GM21423 (cell line): ENCODE measurements at regions not wholly inside any gene's neighbourhood (a gene's known extent, or its start where the extent isn't known, plus 50 kb on each side); places are given as distances from the start of the nearest gene placed in this dataset.
"Not testable (repeated sequence)": the region's sequence is repeated elsewhere in the genome, so short reads cannot be mapped to it uniquely, and the experiment has no call there.

ENCODE experiments used
- ATAC-seq: cut with Tn5 transposase; IDR thresholded peaks from one replicate; pipeline ENCODE4 v1.9.1; 2021; ENCODE audit warnings: mild to moderate bottlenecking, moderate library complexity; ENCODE audit not compliant: unreplicated experiment

DNA sequence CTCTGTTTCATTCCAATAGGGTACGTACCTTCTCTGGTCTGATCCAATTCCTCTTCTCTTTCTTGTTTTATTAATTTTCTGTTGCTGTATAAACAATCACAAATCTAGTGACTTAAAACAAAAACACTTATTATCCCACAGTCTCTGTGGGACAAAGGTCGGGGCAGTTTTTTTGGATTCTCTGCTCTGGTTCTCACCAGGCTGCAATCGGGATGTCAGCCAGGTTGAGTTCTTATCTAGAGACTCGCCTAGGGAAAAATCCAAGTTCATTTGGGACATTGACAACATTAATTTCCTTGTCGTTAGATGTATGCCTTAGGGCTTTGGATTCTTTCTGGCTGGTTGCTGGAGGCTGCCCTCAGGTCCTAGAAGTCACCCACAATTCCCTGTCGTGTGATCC is 430.5 kb upstream of the RORB start:
- no peak for ATAC-seq

DNA sequence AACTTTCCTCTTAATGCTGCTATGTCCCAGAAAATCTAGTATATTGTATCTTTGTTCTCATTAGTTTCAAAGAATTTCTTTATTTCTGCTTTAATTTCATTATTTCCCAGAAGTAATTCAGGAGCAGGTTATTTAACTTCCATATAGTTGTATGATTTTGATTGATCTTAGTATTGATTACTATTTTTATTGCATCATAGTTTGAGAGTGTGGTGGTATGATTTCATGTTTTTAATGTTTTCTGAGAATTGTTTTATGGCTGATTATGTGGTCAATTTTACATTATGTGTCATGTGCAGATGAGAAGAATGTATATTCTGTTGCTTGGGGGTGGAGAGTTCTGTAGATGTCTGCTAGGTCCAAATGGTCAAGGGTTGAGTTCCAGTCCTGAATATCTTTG is 425.6 kb upstream of the RORB start:
- ATAC-seq = no peak

DNA sequence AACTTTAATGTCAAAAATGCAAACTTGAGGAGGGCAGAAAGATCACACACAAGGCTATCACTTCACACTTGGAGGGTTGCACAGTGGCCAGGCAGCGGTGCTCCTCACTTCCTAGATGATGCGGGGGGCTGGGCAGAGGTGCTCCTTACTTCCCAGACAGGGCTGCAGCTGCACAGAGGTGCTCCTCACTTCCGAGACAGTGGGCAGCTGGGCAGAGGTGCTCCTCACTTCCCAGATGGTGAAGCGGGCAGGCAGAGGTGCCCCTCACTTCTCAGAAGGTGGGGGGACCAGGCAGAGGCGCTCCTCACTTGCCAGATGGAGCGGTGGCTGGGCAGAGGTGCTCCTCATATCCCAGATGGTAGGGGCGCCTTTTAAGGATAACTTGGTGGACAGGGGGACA is 423.2 kb upstream of the RORB start:
- no peak for ATAC-seq

DNA sequence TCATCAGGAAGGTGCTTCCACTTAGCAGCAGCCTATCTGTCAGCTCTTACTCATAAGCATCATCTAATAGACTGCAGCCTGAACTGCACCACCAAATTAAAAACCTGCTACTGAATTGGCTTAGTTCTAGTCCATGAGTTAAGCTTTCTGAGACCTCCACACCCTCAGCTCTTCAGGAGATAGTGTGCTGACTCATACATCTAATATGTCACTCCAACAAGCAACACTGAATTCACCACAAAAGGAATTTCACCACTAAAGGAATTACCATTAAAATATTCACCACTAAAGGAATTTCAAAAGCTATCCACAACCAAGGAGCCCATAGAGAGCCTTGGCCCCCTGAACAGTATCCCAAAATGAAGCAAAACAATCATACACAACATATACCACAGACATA is 418.5 kb upstream of the RORB start:
- ATAC-seq = no peak

DNA sequence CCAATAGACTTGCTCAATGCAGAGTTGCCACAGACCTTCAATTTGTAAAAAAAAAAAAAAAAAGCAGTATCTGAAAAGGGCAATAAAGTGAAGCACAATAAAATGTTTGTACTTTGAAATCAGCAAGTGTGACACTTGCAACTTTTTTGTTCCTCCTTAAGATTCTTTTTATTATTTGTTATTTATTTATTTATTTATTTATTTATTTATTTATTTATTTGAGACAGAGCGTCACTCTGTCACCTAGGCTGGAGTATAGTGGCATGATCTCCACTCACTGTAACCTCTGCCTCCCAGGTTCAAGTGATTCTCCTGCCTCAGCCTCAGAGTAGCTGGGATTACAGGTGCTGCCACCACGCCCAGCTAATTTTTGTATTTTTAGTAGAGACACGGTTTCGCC is 416.5 kb upstream of the RORB start:
- ATAC-seq = not testable (repeated sequence)

DNA sequence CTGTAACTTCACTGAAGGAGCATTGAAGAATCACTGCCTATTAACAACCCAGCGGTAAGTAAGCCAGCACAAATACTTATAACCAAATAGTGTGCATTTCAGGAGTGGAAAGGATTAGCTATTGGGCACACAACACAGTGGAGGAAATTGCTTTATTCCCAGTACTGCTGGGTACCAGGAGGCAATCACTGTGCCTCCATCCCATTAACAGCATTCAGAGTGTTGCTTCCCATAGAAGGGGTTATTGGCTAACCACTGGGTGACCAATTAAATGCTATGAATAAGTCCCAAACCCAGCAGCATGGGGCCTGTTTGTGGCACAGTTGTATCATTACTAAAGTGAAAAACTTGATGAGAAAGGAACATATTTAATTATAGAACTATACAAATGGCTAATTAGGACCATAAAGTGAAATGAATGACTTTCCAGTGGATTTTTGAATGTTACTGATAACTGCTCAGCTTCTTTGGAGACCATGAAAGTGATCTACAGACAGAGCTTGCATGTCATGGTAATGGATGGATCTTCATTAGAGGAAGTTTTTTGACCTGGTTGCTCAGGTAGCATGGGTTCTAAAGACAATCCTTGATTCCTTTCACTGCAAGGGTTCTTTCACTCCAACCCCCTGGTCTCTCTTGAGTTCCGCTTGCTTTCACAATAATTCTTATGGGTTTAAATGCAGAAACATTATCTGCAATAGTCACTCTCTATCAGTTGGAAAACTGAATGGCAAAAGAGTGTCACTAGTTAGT is 413.3 kb upstream of the RORB start:
- no peak for ATAC-seq

DNA sequence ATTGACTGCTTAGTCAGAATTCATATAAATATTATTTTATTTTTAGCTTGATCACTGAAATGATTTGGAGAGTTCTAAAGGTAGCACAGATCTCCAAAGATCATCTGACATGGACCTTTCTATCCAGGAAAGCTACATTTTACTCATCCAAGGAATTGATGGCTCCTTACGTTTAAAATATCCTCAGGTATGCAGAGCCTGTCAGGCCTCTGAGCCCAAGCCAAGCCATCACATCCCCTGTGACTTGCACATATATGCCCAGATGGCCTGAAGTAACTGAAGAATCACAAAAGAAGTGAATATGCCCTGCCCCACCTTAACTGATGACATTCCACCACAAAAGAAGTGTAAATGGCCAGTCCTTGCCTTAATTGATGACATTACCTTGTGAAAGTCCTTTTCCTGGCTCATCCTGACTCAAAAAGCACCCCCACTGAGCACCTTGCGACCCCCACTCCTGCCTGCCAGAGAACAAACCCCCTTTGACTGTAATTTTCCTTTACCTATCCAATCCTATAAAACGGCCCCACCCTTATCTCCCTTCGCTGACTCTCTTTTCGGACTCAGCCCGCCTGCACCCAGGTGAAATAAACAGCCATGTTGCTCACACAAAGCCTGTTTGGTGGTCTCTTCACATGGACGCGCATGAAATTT is 411.6 kb upstream of the RORB start:
- ATAC-seq = not testable (repeated sequence)

DNA sequence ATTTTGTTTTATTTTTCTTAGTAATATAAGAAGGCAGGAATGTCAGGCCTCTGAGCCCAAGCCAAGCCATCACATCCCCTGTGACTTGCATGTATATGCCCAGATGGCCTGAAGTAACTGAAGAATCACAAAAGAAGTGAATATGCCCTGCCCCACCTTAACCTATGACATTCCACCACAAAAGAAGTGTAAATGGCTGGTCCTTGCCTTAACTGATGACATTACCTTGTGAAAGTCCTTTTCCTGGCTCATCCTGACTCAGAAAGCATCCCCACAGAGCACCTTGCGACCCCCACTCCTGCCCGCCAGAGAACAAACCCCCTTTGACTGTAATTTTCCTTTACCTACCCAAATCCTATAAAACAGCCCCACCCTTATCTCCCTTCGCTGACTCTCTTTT is 406.2 kb upstream of the RORB start:
- not testable (repeated sequence) for ATAC-seq

DNA sequence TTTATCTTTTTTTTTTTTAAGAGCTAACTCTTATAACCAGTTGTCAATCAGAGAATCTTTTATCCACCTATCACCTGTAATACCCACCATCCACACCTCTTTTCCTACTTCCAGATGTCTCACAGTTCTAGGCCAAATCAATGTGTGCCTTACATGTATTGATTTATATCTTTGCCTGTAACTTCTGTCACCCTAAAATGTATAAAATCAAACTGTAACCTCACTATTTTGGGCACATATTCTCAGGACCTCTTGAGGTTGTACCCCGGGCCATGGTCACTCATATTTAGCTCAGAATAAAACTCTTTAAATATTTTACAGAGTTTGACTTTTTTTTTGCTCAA is 404.7 kb upstream of the RORB start:
- no peak for ATAC-seq

DNA sequence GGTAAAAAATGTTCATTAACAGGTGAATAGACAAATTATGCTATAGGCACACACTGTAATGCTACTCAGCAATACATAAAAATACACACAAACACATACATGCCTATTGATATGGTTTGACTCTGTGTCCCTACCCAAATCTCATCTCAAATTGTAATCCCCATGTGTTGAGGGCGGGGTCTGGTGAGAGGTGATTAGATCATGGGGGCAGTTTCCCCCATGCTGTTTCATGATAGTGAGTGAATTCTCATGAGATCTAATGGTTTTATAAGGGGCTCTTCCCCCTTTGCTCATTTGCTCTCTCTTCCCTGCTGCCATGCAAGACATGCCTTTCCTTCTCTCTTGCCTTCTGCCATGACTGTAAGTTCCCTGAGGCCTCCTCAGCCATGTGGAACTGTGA is 403.1 kb upstream of the RORB start:
- ATAC-seq = not testable (repeated sequence)

DNA sequence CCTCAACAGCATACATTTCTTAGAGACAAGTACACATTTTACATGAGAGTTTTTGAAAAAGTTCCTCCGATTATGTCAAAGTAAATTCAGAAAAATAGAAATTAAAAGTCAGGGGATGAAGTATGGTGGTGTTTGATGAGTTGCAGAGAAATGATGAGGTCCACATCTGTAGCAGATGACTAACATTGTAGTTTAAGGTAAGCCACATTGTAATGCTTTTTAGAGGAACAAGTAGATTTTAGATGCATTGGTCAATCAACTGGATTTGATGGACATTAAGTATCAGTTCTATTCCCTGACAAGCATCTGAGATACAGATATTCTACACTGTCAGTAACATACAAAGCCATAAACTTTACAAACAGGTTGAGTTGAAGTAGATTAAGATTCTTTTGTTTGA is 402.4 kb upstream of the RORB start:
- no peak for ATAC-seq

DNA sequence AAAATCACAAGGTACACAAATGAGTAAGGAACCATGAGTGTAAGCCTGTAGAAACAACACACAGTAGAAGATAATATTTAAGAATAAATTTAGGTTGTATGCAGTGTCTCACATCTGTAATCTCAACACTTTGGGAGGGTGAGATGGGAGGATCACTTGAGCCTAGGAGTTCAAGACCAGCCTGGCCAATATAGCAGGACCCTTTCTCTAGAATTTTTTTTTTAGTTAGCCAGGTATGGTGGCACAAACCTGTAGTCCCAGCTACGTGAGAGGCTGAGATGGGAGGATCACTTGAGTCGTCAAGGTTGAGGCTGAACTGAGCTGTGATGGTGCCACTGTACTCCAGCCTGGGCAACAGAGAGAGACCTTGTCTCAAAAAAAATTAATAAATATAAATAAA is 401.2 kb upstream of the RORB start:
- no peak for ATAC-seq

DNA sequence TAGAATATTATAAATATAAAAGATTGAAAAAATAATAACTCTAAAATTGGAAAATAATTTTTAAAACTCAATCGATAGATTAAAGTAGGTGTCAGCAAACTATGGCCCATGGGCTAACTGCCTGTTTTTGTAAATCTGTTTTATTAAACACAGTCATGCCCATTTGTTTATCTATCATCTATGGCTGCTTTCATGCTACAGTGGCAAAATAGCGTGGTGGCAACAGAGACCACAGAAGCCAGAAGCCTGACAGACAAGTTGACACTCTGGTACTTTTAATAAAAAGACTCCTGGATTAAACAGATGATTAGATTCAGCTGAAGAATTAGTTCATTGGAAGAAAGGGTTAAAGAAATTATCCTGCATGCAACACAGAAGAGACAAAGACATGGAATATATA is 400.7 kb upstream of the RORB start:
- no peak for ATAC-seq

DNA sequence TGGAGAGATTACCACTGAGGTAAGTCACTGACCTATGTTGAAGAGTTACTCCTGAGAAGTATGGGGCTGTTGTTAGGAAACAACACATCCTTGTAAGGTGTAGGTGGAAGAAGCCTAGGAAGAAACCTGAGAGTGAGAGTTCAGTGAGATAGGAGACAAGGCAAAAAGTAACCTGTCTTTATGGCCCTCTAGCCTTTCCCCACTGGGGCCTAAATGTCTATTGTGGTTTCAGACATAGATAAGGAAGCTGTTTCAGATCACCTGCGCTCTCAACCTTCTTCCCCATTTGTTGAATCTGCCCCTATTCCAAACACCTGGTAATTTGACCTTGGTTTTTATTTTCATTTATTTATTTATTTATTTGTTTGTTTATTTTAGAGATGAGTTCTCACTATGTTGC is 397.1 kb upstream of the RORB start:
- no peak for ATAC-seq

DNA sequence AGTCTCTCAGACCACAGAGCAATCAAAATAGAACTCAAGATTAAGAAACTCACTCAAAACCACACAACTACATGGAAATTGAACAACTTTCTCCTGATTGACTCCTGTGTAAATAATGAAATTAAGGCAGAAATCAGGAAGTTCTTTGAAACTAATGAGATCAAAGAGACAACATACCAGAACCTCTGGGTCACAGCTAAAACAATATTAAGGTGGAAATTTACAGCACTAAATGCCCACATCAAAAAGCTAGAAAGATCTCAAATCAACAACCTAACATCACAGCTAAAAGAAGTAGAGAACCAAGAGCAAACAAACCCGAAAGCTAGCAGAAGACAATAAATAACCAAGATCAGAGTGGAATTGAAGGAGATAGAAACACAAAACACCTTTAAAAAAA is 395.0 kb upstream of the RORB start:
- not testable (repeated sequence) for ATAC-seq

DNA sequence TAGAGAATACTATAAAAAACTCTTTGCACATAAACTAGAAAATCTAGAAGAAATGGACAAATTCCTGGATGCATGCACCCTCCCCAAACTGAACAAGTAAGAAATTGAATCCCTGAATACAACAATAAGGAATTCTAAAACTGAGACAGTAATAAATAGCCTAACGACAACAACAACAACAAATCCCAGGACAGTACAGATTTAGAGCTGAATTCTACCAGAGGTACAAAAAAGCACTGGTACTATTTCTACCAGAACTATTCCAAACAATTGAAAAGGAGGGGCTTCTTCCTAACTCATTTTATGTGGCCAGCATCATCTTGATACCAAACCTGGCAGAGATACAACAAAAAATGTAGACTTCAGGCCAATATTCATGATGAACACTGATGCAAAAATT is 394.4 kb upstream of the RORB start:
- no peak for ATAC-seq

DNA sequence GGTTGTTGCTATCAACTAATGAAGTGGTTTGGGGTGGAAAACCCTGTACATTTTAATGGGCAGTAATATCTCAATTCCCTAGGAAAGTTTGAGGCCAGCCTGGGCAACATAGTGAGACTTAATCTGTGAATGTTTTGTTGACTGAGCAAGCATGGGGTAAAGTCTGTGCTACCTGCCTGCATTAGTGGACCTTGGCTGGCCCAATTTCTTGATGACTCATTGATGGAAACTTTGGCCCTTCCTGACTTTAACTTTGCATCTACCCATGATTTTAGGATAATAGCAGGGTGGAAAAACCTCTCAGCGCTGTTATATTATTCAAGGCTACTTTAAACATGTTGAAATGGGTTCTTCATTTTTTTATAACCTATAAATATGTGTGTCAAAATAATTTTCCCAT is 389.4 kb upstream of the RORB start:
- ATAC-seq = no peak

DNA sequence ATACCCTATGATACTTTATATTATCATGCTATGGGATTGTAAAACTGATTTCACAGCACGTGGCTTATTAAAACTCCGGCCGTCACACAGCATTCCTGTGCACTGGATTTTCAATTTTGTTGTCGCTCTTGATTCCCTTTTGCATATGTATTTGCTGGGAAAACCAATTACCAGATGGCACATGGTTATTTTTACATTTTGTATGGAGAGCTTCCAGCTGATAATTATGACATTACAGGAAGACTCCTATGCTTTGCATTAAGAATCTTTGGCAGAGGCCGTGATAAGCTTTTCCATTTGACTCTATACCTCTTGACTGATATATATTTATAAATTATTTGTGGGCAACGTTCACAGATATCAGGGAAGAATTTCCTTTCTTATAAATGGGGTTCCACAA is 381.2 kb upstream of the RORB start:
- ATAC-seq = no peak

DNA sequence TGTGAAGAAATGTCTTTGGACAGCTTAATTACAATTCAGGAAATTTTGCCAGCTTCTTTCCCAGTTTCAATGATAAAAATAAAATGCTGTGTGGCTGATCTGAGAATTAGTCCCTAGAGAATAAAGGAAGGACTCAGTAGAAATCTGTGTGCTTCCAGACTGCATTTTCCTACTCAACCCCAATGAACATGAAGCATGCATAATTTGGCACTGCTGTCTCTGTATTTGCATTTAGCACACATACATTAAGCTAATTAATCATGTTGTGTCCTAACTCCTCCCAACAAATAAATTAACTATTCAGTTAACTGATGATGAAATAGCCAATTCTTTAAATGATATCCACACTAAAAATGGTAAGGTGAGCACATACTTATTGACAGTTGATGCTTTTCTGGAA is 380.0 kb upstream of the RORB start:
- ATAC-seq = no peak

DNA sequence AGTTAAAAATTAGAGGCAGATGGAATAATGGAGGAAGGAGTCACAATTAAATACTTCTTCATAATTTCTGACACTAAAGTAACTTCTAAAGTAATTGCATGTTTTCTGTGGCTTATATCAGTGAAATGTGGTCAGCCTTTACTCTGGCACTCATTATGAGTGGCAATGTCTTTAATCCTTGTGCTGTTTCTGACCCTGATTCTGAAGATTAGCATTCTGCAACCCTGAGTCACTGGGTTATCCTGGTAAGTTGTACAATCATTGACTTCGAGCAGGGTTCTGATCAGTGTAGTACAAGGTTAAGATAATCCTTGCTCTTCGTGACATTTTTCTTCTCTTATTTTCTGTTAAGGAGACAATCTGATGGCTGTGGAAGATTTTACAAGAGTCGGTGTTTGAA is 379.4 kb upstream of the RORB start:
- no peak for ATAC-seq

DNA sequence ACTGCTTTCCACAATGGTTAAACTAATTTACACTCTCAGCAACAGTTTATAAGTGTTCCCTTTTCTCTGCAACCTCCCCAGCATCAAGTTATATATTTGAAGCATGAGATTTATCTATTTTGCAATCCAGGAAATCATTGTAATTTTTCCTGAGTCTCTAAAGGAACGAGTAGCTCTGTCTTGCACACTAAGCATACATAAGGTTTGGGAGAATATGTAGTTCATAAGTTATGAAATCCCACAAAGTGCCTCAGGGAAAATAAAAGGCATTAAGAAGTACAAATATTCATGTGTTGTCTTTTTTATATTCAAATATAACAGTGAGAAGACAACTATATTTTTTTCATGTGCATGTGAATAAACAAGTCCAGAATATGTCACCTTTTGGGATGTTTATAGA is 377.1 kb upstream of the RORB start:
- no peak for ATAC-seq

DNA sequence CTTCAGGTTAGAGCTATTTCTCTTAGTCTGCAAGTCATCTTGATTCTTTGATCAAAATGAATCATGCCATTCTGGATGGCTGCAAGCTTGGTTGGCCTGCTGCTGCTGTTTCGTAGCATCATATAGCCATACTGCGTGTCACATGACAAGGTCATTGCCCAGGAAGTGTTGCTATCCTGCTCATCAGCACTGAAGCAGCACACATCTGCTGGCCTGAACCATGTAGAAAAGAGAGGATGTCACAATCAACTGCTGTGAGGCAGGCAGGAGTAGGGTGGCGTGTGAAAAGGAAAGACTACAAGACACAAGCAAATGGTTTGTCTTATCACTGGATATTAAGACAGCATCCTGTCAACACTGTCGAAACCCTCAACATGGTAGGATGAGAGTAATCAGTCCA is 376.7 kb upstream of the RORB start:
- ATAC-seq = no peak

DNA sequence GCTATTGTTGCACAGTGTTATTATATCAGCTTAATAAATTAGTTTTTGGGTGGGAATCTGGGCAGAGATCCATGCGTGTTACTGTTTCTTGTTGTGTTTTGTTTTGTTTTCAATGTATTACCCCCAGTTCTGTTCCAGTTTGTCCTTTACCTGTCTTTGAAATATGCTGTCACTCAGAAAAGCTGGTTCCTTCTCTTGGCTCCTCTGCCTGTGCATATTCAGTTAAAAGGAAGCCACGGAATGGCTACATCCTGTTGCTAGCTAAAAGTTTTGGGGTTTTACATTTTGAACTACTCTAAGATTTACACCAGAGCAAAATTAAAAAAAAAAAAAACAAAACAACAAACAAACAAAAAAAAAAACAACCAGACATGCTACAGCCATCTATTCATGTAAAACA is 374.9 kb upstream of the RORB start:
- ATAC-seq = no peak
